SK-N-SH treated with all-trans-retinoic acid at 6 μM for 48 hours (cell line): ENCODE measurements at regions not wholly inside any gene's neighbourhood (a gene's known extent, or its start where the extent isn't known, plus 50 kb on each side); places are given as distances from the start of the nearest gene placed in this dataset.

ENCODE experiments used
- ATAC-seq: fragments of 200-7000 bp; cut with Tn5 transposase; 3 replicates; pipeline ENCODE4 v1.9.1; 2020; ENCODE audit warnings: mild to moderate bottlenecking, moderate library complexity
- ARNTL ChIP-seq: fragments of 450-650 bp; formaldehyde crosslinking; IDR thresholded peaks from 2 replicates; pipeline ENCODE4 v1.5.0; 2020; ENCODE audit warnings: low read depth, mild to moderate bottlenecking, moderate library complexity, borderline replicate concordance
- BACH2 ChIP-seq: fragments of 250-450 bp; sonication (Bioruptor Pico); IDR thresholded peaks from 2 replicates; pipeline ENCODE4 v1.9.0; 2021; ENCODE audit warnings: mild to moderate bottlenecking, borderline replicate concordance
- CSDC2 ChIP-seq: fragments of 250-450 bp; sonication (Bioruptor Pico); IDR thresholded peaks from 2 replicates; pipeline ENCODE4 v1.5.0; 2020; ENCODE audit warnings: mild to moderate bottlenecking, moderate library complexity
- ESRRG ChIP-seq: fragments of 250-450 bp; sonication (Bioruptor Pico); IDR thresholded peaks from 2 replicates; pipeline ENCODE4 v1.6.1; 2021; ENCODE audit warnings: mild to moderate bottlenecking
- GLIS3 ChIP-seq: fragments of 250-450 bp; sonication (Bioruptor Pico); IDR thresholded peaks from 2 replicates; pipeline ENCODE4 v1.5.0; 2020; ENCODE audit warnings: mild to moderate bottlenecking, moderate library complexity
- ISL1 ChIP-seq: fragments of 250-450 bp; sonication (Bioruptor Pico); IDR thresholded peaks from 2 replicates; pipeline ENCODE4 v2.1.2; 2022; ENCODE audit warnings: mild to moderate bottlenecking, moderate library complexity
- PATZ1 ChIP-seq: fragments of 250-450 bp; sonication (Bioruptor Pico); IDR thresholded peaks from 2 replicates; pipeline ENCODE4 v1.8.0; 2020; ENCODE audit warnings: mild to moderate bottlenecking, moderate library complexity, borderline replicate concordance
- TCF4 ChIP-seq: fragments of 250-450 bp; sonication (Bioruptor Pico); IDR thresholded peaks from 2 replicates; pipeline ENCODE4 v1.8.0; 2021; ENCODE audit warnings: mild to moderate bottlenecking, moderate library complexity, borderline replicate concordance
- TOX ChIP-seq: fragments of 250-450 bp; sonication (Bioruptor Pico); IDR thresholded peaks from 2 replicates; pipeline ENCODE4 v1.8.0; 2021; ENCODE audit warnings: mild to moderate bottlenecking, moderate library complexity, borderline replicate concordance
- TSHZ2 ChIP-seq: fragments of 250-450 bp; sonication (Bioruptor Pico); IDR thresholded peaks from 2 replicates; pipeline ENCODE4 v1.5.0; 2020; ENCODE audit warnings: mild to moderate bottlenecking, moderate library complexity
- ZFP3 ChIP-seq: fragments of 250-450 bp; sonication (Bioruptor Pico); IDR thresholded peaks from 2 replicates; pipeline ENCODE4 v1.5.0; 2020; ENCODE audit warnings: mild to moderate bottlenecking, moderate library complexity
- ZFP30 ChIP-seq: fragments of 450-650 bp; formaldehyde crosslinking; IDR thresholded peaks from 2 replicates; pipeline ENCODE4 v1.5.0; 2022; ENCODE audit warnings: mild to moderate bottlenecking, moderate library complexity
- ZNF565 ChIP-seq: fragments of 450-650 bp; formaldehyde crosslinking; conservative IDR thresholded peaks from 2 replicates; pipeline ENCODE4 v1.5.0; 2020; ENCODE audit warnings: low read depth, mild to moderate bottlenecking, moderate library complexity
- ZNF70 ChIP-seq: fragments of 450-650 bp; formaldehyde crosslinking; IDR thresholded peaks from 2 replicates; pipeline ENCODE4 v1.5.0; 2020; ENCODE audit warnings: mild to moderate bottlenecking, moderate library complexity
- ZNF8 ChIP-seq: fragments of 450-650 bp; formaldehyde crosslinking; IDR thresholded peaks from 2 replicates; pipeline ENCODE4 v1.5.0; 2020; ENCODE audit warnings: mild to moderate bottlenecking, moderate library complexity
- TF ChIP-seq, protein P1 (sequence below): fragments of 250-450 bp; sonication (Bioruptor Pico); IDR thresholded peaks from 2 replicates; pipeline ENCODE4 v1.5.1; 2021; ENCODE audit warnings: mild to moderate bottlenecking, moderate library complexity
- TF ChIP-seq, protein P2 (sequence below): fragments of 250-450 bp; sonication (Bioruptor Pico); IDR thresholded peaks from 2 replicates; pipeline ENCODE4 v1.5.1; 2020; ENCODE audit warnings: low read depth, mild to moderate bottlenecking, moderate library complexity
- TF ChIP-seq, protein P3 (sequence below): fragments of 250-450 bp; sonication (Bioruptor Pico); IDR thresholded peaks from 2 replicates; pipeline ENCODE4 v1.8.0; 2021; ENCODE audit warnings: low read depth, mild to moderate bottlenecking, moderate library complexity, borderline replicate concordance

- no peak for ATAC-seq
Measured at GRCh38 chr1:96130432-96130831, 591.2 kb upstream of the PTBP2 start.

DNA sequence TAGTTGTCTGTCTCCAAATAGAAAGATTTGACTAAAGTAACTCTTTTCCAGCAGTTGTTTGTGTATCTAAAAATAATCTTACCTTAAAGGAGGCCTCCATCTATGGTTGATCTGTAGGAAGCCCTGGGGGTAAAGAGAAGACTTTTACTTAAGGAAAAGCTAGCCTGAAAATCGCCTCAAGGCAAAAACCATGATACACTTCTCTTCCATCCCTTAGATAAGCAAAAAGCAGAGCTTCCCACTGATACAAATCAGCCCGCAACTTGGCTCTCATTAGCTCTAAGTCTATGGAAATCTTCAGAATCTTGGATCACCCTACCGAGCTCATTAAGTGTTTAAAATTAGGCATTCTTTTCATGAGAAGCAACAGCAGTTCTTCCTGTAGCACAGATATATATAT lies 576.9 kb upstream of the PTBP2 start:
- TF ChIP-seq ZNF70 (CRISPR knock-in tag) (no peak), ISL1 (CRISPR knock-in tag) (no peak), ZNF565 (CRISPR knock-in tag) (no peak), GLIS3 (CRISPR knock-in tag) (no peak), TSHZ2 (no peak), ESRRG (CRISPR knock-in tag) (no peak), ZFP30 (no peak), TCF4 (CRISPR knock-in tag) (no peak), BACH2 (CRISPR knock-in tag) (no peak)
- TF ChIP-seq, protein P1, sequence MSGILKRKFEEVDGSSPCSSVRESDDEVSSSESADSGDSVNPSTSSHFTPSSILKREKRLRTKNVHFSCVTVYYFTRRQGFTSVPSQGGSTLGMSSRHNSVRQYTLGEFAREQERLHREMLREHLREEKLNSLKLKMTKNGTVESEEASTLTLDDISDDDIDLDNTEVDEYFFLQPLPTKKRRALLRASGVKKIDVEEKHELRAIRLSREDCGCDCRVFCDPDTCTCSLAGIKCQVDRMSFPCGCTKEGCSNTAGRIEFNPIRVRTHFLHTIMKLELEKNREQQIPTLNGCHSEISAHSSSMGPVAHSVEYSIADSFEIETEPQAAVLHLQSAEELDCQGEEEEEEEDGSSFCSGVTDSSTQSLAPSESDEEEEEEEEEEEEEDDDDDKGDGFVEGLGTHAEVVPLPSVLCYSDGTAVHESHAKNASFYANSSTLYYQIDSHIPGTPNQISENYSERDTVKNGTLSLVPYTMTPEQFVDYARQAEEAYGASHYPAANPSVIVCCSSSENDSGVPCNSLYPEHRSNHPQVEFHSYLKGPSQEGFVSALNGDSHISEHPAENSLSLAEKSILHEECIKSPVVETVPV (CRISPR knock-in tag), result no peak
- TF ChIP-seq, protein P2, sequence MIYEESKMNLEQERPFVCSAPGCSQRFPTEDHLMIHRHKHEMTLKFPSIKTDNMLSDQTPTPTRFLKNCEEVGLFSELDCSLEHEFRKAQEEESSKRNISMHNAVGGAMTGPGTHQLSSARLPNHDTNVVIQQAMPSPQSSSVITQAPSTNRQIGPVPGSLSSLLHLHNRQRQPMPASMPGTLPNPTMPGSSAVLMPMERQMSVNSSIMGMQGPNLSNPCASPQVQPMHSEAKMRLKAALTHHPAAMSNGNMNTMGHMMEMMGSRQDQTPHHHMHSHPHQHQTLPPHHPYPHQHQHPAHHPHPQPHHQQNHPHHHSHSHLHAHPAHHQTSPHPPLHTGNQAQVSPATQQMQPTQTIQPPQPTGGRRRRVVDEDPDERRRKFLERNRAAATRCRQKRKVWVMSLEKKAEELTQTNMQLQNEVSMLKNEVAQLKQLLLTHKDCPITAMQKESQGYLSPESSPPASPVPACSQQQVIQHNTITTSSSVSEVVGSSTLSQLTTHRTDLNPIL, result no peak
- TF ChIP-seq, protein P3, sequence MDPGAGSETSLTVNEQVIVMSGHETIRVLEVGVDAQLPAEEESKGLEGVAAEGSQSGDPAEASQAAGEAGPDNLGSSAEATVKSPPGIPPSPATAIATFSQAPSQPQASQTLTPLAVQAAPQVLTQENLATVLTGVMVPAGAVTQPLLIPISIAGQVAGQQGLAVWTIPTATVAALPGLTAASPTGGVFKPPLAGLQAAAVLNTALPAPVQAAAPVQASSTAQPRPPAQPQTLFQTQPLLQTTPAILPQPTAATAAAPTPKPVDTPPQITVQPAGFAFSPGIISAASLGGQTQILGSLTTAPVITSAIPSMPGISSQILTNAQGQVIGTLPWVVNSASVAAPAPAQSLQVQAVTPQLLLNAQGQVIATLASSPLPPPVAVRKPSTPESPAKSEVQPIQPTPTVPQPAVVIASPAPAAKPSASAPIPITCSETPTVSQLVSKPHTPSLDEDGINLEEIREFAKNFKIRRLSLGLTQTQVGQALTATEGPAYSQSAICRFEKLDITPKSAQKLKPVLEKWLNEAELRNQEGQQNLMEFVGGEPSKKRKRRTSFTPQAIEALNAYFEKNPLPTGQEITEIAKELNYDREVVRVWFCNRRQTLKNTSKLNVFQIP, result no peak
- ATAC-seq, result no peak

More at GRCh38 chr1:96130432-96130831, 591.2 kb upstream of the PTBP2 start:
- TF ChIP-seq TSHZ2 (no peak), ZFP3 (CRISPR knock-in tag) (no peak), TOX (CRISPR knock-in tag) (no peak), GLIS3 (CRISPR knock-in tag) (no peak), ARNTL (no peak), ESRRG (CRISPR knock-in tag) (no peak), ZFP30 (no peak), CSDC2 (no peak), ZNF565 (CRISPR knock-in tag) (no peak), ZNF8 (CRISPR knock-in tag) (no peak), PATZ1 (CRISPR knock-in tag) (no peak), ISL1 (CRISPR knock-in tag) (no peak)
- TF ChIP-seq, protein P2, result no peak
- TF ChIP-seq, protein P1 (CRISPR knock-in tag), result no peak
